GM23338 (cell line): ENCODE measurements at regions not wholly inside any gene's neighbourhood (a gene's known extent, or its start where the extent isn't known, plus 50 kb on each side); places are given as distances from the start of the nearest gene placed in this dataset.

ENCODE experiments used
- ATAC-seq: fragments of 200-7000 bp; cut with Tn5 transposase; 3 replicates; pipeline ENCODE4 v1.9.1; 2020
- DNase-seq: peaks from one replicate; pipeline ENCODE4 v3.0.0-alpha.2; 2015; ENCODE audit warnings: low spot score
- H2AFZ ChIP-seq: fragments of 200-600 bp; sonication (generic); 2 replicates; pipeline ENCODE4 v1.8.0; 2016; ENCODE audit warnings: antibody characterized with exemption, mild to moderate bottlenecking, moderate library complexity
- H3F3A ChIP-seq: fragments of 200-600 bp; sonication (generic); replicated peaks from 2 replicates; pipeline ENCODE4 v1.8.0; 2017; ENCODE audit warnings: antibody characterized with exemption, mixed run types, low read depth
- H3K27ac ChIP-seq: fragments of 200-600 bp; sonication (generic); 2 replicates; pipeline ENCODE4 v1.6.1; 2016; ENCODE audit warnings: low read depth
- H3K27me3 ChIP-seq: fragments of 200-600 bp; sonication (generic); 2 replicates; pipeline ENCODE4 v1.8.0; 2016; ENCODE audit warnings: mild to moderate bottlenecking, mixed run types, moderate library complexity; ENCODE audit not compliant: insufficient read depth
- H3K36me3 ChIP-seq: fragments of 200-600 bp; sonication (generic); 2 replicates; pipeline ENCODE4 v1.8.0; 2016; ENCODE audit warnings: mild to moderate bottlenecking; ENCODE audit not compliant: insufficient read depth
- H3K4me1 ChIP-seq: fragments of 200-600 bp; sonication (generic); 2 replicates; pipeline ENCODE4 v1.8.0; 2016; ENCODE audit warnings: mild to moderate bottlenecking, moderate library complexity; ENCODE audit not compliant: insufficient read depth
- H3K4me2 ChIP-seq: fragments of 200-600 bp; sonication (generic); 2 replicates; pipeline ENCODE4 v1.7.1; 2017; ENCODE audit warnings: mixed run types
- H3K4me3 ChIP-seq: fragments of 200-600 bp; sonication (generic); 2 replicates; pipeline ENCODE4 v1.6.1; 2016; ENCODE audit warnings: mixed run types
- H3K79me2 ChIP-seq: fragments of 200-600 bp; sonication (generic); replicated peaks from 2 replicates; pipeline ENCODE4 v1.8.0; 2017; ENCODE audit warnings: mild to moderate bottlenecking; ENCODE audit not compliant: insufficient read depth
- H3K9me2 ChIP-seq: fragments of 200-600 bp; sonication (generic); 2 replicates; pipeline ENCODE4 v1.8.0; 2017; ENCODE audit not compliant: insufficient read depth
- H4K20me1 ChIP-seq: fragments of 200-600 bp; sonication (generic); replicated peaks from 2 replicates; pipeline ENCODE4 v1.8.0; 2017; ENCODE audit warnings: mild to moderate bottlenecking; ENCODE audit not compliant: insufficient read depth
- H3K27ac Mint-ChIP-seq: 2 replicates; pipeline ENCODE4 v1.8.0; 2020; ENCODE audit warnings: inconsistent platforms, mild to moderate bottlenecking, moderate library complexity, mixed read lengths
- H3K27me3 Mint-ChIP-seq: 3 replicates; pipeline ENCODE4 v1.8.0; 2022; ENCODE audit warnings: low read depth, mild to moderate bottlenecking, moderate library complexity, mixed read lengths, inconsistent platforms; ENCODE audit not compliant: insufficient read depth, poor library complexity
- H3K36me3 Mint-ChIP-seq: 3 replicates; pipeline ENCODE4 v1.8.0; 2021; ENCODE audit warnings: low read depth, mild to moderate bottlenecking, inconsistent platforms, moderate library complexity, mixed read lengths
- H3K4me1 Mint-ChIP-seq: 3 replicates; pipeline ENCODE4 v1.8.0; 2020; ENCODE audit warnings: mild to moderate bottlenecking, inconsistent platforms, mixed read lengths
- H3K4me3 Mint-ChIP-seq: 3 replicates; pipeline ENCODE4 v1.8.0; 2021; ENCODE audit warnings: moderate library complexity, mild to moderate bottlenecking, inconsistent platforms, mixed read lengths
- H3K9me3 Mint-ChIP-seq: 3 replicates; pipeline ENCODE4 v1.8.0; 2020; ENCODE audit warnings: moderate library complexity, mild to moderate bottlenecking, inconsistent platforms, mixed read lengths
- CREB1 ChIP-seq: fragments of 250-450 bp; sonication (Bioruptor Pico); IDR thresholded peaks from 2 replicates; pipeline ENCODE4 v1.5.0; 2020; ENCODE audit warnings: low read depth, mild to moderate bottlenecking, moderate library complexity
- CTCF ChIP-seq, 2 experiments: fragments of 200-600 bp in 1 of 2; sonication (generic) in 1 of 2; conservative IDR thresholded peaks; 2 replicates each; pipeline versions ENCODE4 v1.5.1 to v1.6.1; 2016 to 2017; ENCODE audit warnings: antibody characterized with exemption in 2 of 2, low read depth in 2 of 2, mild to moderate bottlenecking in 2 of 2, moderate library complexity in 1 of 2
- ETS1 ChIP-seq: IDR thresholded peaks from 2 replicates; pipeline ENCODE4 v1.6.1; 2016; ENCODE audit warnings: antibody characterized with exemption
- EZH2 ChIP-seq: fragments of 200-600 bp; sonication (generic); IDR thresholded peaks from one replicate; pipeline ENCODE4 v1.8.0; 2017; ENCODE audit warnings: antibody characterized with exemption, mild to moderate bottlenecking, low read depth; ENCODE audit not compliant: unreplicated experiment
- EZH2phosphoT487 ChIP-seq: fragments of 200-600 bp; sonication (generic); IDR thresholded peaks from one replicate; pipeline ENCODE4 v1.8.1; 2018; ENCODE audit warnings: antibody characterized with exemption; ENCODE audit not compliant: unreplicated experiment
- JUNB ChIP-seq: IDR thresholded peaks from one replicate; pipeline ENCODE4 v1.6.1; 2016; ENCODE audit warnings: antibody characterized with exemption; ENCODE audit not compliant: unreplicated experiment
- NANOG ChIP-seq: IDR thresholded peaks from 2 replicates; pipeline ENCODE4 v1.6.1; 2016; ENCODE audit warnings: antibody characterized with exemption, borderline replicate concordance
- POLR2AphosphoS5 ChIP-seq: IDR thresholded peaks from 2 replicates; pipeline ENCODE4 v1.6.1; 2016; ENCODE audit warnings: antibody characterized with exemption, low read depth
- REST ChIP-seq: IDR thresholded peaks from one replicate; pipeline ENCODE4 v1.6.1; 2018; ENCODE audit warnings: antibody characterized with exemption; ENCODE audit not compliant: unreplicated experiment
- STAT1 ChIP-seq: IDR thresholded peaks from one replicate; pipeline ENCODE4 v1.6.1; 2016; ENCODE audit warnings: antibody characterized with exemption; ENCODE audit not compliant: unreplicated experiment
- ZNF114 ChIP-seq: fragments of 250-450 bp; sonication (Bioruptor Pico); IDR thresholded peaks from 2 replicates; pipeline ENCODE4 v1.5.0; 2020; ENCODE audit warnings: mild to moderate bottlenecking, moderate library complexity
- ZNF331 ChIP-seq: fragments of 250-450 bp; sonication (Bioruptor Pico); IDR thresholded peaks from 2 replicates; pipeline ENCODE4 v1.5.0; 2020; ENCODE audit warnings: low read depth, mild to moderate bottlenecking, moderate library complexity
- ZNF462 ChIP-seq: fragments of 250-450 bp; sonication (Bioruptor Pico); IDR thresholded peaks from 2 replicates; pipeline ENCODE4 v1.5.0; 2020; ENCODE audit warnings: mild to moderate bottlenecking, moderate library complexity

- no peak overlapping the region for H3K4me3 Mint-ChIP-seq
- H3K9me3 Mint-ChIP-seq, result peaks cover 3% of the 10 kb centered on the region; the same call in 1 of the 3 replicates
- Histone ChIP-seq H3F3A (no peaks in the 10 kb centered on the region), H3K4me3 (no peak overlapping the region), H3K4me2 (no peak overlapping the region), H3K4me1 (no peaks in the 10 kb centered on the region), H3K79me2 (no peaks in the 10 kb centered on the region), H3K27ac (no peak overlapping the region), H3K36me3 (no peaks in the 10 kb centered on the region), H3K9me2 (peaks cover 14% of the 10 kb centered on the region; the same call in 1 of the 2 replicates), H3K27me3 (no peaks in the 10 kb centered on the region), H2AFZ (no peak overlapping the region), H4K20me1 (no peaks in the 10 kb centered on the region)
- ATAC-seq (no peak), DNase-seq (no peak)
- H3K4me1 Mint-ChIP-seq, result peaks cover 5% of the 10 kb centered on the region; the same call in 2 of the 3 replicates
- TF ChIP-seq ZNF331 (CRISPR knock-in tag) (no peak), STAT1 (no peak), JUNB (no peak), ZNF114 (CRISPR knock-in tag) (no peak), NANOG (no peak), ETS1 (no peak), CTCF (conservative IDR thresholded peaks at IDR 0.05; ENCODE audit: low read depth in 2 of 2) (no peak), EZH2phosphoT487 (no peak), ZNF462 (CRISPR knock-in tag) (no peak), CREB1 (CRISPR knock-in tag) (no peak), POLR2AphosphoS5 (no peak), EZH2 (no peak), REST (no peak)
- H3K27me3 Mint-ChIP-seq, result no peaks in the 10 kb centered on the region
- H3K36me3 Mint-ChIP-seq, result no peaks in the 10 kb centered on the region
- no peak overlapping the region for H3K27ac Mint-ChIP-seq
Observed at GRCh38 chr4:100317032-100317864, 127.0 kb upstream of the DDIT4L start.
